ENCODE measurements at regions not wholly inside any gene's neighbourhood (a gene's known extent, or its start where the extent isn't known, plus 50 kb on each side); places are given as distances from the start of the nearest gene placed in this dataset.

DNA sequence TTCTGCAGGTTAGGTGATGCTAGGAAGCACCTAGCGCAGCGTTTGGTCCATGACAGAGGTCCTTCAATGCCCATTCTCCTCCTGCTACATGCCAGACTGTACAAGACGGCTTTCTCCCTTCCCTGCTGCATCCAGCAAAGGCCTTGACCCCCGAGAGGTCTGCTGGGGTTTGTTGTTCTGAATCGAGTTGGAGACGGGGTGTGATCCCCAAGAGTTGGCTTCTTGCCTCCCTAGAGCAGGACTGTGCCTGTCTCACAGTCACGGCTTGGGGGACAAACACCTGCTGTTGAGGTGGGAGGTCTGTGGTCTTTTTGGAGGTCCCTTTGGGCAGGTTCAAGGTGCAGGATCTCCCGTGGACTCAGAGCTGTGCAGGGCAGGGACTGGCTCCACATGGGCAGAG is 352.3 kb upstream of the B3GAT1 start:
- H3K27me3 Mint-ChIP-seq (ENCODE audit: low read depth): peaks cover 23% of the 10 kb centered on the region
- H3K4me1 Mint-ChIP-seq: no peaks in the 10 kb centered on the region
- H3K36me3 Mint-ChIP-seq (ENCODE audit: low read depth): no peaks in the 10 kb centered on the region
- H3K4me3 Mint-ChIP-seq: no peak overlapping the region
- TF ChIP-seq, protein P1, sequence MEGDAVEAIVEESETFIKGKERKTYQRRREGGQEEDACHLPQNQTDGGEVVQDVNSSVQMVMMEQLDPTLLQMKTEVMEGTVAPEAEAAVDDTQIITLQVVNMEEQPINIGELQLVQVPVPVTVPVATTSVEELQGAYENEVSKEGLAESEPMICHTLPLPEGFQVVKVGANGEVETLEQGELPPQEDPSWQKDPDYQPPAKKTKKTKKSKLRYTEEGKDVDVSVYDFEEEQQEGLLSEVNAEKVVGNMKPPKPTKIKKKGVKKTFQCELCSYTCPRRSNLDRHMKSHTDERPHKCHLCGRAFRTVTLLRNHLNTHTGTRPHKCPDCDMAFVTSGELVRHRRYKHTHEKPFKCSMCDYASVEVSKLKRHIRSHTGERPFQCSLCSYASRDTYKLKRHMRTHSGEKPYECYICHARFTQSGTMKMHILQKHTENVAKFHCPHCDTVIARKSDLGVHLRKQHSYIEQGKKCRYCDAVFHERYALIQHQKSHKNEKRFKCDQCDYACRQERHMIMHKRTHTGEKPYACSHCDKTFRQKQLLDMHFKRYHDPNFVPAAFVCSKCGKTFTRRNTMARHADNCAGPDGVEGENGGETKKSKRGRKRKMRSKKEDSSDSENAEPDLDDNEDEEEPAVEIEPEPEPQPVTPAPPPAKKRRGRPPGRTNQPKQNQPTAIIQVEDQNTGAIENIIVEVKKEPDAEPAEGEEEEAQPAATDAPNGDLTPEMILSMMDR (IDR thresholded peaks at IDR 0.05; ENCODE audit: unreplicated experiment in 3 of 3): no peak
- H3K27ac Mint-ChIP-seq: no peak overlapping the region
- H3K9me3 Mint-ChIP-seq: peaks cover 13% of the 10 kb centered on the region

DNA sequence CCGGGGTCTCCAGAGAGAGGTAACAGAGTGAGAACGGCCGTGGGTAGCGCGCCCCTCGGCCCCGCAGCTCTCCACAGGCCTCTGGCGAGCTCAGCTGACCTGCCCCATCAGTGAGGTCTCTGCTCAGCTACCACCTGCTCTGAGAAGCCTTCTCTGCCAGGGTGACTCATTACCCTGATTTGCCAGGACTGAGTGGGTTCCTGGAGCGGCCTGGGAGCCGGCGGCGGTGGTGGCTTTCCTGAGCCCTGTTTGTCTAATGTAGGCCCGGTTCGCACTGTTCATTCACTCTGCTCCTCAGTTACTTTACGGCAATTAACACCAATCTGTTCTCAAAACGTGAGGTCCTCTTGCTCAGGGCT is 351.0 kb upstream of the B3GAT1 start:
- no peaks in the 10 kb centered on the region for H3K36me3 Mint-ChIP-seq (ENCODE audit: low read depth)

DNA sequence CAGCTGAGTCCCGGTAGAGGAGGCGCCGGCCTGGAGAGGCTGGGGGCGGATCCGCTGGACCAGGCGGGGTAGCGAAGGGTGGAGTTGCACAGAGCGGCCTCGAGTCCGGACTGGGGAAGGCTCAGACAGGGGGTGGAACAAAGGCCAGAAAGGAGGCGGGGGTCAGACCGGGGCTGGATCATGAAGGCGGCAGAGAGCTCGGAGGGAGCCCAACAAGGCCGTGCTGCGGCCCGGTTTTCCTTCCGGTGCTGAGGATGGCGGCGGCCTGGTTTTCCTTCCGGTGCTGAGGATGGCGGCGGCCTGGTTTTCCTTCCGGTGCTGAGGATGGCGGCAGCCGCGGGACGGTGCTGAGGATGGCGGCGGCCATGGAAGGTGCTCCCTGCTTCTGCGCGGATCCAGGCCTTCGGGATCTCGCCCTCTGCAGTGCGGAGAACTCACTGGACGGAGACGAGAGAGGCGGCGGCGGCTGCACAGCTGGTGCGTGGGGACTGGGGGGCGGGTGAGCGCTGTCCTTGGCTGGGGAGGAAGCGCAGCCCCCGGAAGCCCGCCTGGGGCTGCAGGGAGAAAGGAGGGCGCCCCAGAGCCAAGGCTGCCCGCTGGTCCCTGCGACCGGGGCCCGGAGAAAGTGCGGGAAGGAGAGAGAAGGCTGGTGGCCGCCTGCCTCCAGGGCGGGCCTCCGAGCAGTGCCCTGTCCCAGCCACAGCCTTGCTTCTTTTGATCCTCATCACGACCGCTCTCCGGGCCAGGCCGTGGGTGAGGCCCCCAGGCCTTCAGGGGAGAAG is 350.4 kb upstream of the B3GAT1 start:
- H3K4me1 Mint-ChIP-seq: no peaks in the 10 kb centered on the region
- TF ChIP-seq, protein P1 (IDR thresholded peaks at IDR 0.05; ENCODE audit: unreplicated experiment in 3 of 3): no peak
- H3K4me3 Mint-ChIP-seq: no peak overlapping the region
- H3K27me3 Mint-ChIP-seq (ENCODE audit: low read depth): peaks cover 32% of the 10 kb centered on the region
- no peaks in the 10 kb centered on the region for H3K36me3 Mint-ChIP-seq (ENCODE audit: low read depth)
- peaks cover 5% of the 10 kb centered on the region for H3K9me3 Mint-ChIP-seq
- H3K27ac Mint-ChIP-seq: no peak overlapping the region

More for the DNA sequence above, 351.0 kb upstream of the B3GAT1 start:
- H3K4me1 Mint-ChIP-seq: no peaks in the 10 kb centered on the region
- TF ChIP-seq, protein P1 (IDR thresholded peaks at IDR 0.05; ENCODE audit: unreplicated experiment in 3 of 3): no peak
- no peak overlapping the region for H3K4me3 Mint-ChIP-seq
- H3K9me3 Mint-ChIP-seq: peaks cover 5% of the 10 kb centered on the region
- H3K27me3 Mint-ChIP-seq (ENCODE audit: low read depth): peaks cover 31% of the 10 kb centered on the region
- no peak overlapping the region for H3K27ac Mint-ChIP-seq

DNA sequence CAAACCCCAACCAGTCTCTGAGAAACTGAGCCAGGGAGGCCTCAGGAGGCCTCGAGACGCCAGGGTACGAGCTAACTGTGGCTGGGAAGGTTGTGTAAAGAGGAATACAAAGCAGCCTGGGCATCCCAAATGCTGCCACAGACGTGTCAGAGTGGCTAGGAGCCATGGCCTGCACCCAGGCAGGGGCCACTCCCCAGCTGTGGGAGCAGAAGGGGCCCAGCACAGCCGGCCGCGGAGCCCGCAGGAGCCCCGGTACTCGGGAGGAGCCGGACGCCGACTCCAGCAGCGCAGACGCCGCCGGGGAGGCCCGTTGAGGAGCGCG is 349.8 kb upstream of the B3GAT1 start:
- H3K27ac Mint-ChIP-seq: no peak overlapping the region
- H3K4me3 Mint-ChIP-seq: no peak overlapping the region
- TF ChIP-seq, protein P1 (IDR thresholded peaks at IDR 0.05; ENCODE audit: unreplicated experiment in 3 of 3): no peak
- H3K27me3 Mint-ChIP-seq (ENCODE audit: low read depth): peaks cover 38% of the 10 kb centered on the region
- no peaks in the 10 kb centered on the region for H3K4me1 Mint-ChIP-seq
- peaks cover 2% of the 10 kb centered on the region for H3K9me3 Mint-ChIP-seq
- no peaks in the 10 kb centered on the region for H3K36me3 Mint-ChIP-seq (ENCODE audit: low read depth)

DNA sequence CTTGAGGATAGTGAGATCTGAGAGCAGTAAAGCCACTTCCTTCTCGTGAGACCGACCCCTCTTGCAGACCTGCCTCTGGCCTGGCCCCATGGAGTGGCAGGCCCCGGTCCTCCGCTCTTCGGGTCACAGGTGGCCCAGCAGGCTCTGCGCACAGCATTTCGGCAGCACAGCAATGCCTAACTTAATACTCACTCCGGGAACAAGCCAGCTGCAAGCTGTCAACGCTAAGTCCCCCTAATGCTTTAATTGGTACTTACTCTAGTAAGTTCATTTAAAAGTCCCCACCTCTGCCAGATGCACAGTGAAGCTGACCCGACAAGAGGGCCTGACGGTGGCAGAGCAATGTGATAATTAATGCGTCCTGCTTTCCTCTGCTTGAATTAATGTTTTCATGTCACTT is 349.3 kb upstream of the B3GAT1 start:
- Mint-ChIP-seq H3K4me3 (no peak overlapping the region), H3K4me1 (no peaks in the 10 kb centered on the region), H3K36me3 (ENCODE audit: low read depth) (no peaks in the 10 kb centered on the region), H3K27me3 (ENCODE audit: low read depth) (peaks cover 43% of the 10 kb centered on the region), H3K27ac (no peak overlapping the region), H3K9me3 (no peaks in the 10 kb centered on the region)
- TF ChIP-seq, protein P1 (IDR thresholded peaks at IDR 0.05; ENCODE audit: unreplicated experiment in 3 of 3): no peak

DNA sequence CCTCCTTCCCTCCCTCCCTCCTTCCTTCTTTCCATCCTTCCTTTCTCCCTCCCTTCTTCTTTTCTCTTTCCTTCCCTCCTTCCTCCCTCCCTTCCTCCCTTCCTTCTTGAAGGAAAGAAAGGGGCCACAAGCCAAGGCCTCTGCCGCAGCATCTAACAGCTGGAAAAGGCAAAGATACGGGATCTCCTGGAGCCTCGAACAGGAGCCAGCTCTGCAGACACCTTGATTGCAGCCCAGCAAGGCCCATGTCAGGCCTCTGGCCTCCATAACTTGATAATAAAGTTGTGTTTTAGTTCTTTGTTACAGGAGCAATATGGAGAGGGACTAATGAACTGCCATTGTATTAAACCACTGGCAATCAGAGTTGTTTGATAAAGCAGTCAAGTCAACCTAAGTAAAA is 348.9 kb upstream of the B3GAT1 start:
- TF ChIP-seq, protein P1 (IDR thresholded peaks at IDR 0.05; ENCODE audit: unreplicated experiment in 3 of 3): no peak
- H3K4me1 Mint-ChIP-seq: no peaks in the 10 kb centered on the region

More for the DNA sequence above, 348.9 kb upstream of the B3GAT1 start:
- H3K27ac Mint-ChIP-seq: no peak overlapping the region
- no peak overlapping the region for H3K4me3 Mint-ChIP-seq
- peaks cover 45% of the 10 kb centered on the region for H3K27me3 Mint-ChIP-seq (ENCODE audit: low read depth)
- no peaks in the 10 kb centered on the region for H3K36me3 Mint-ChIP-seq (ENCODE audit: low read depth)
- no peaks in the 10 kb centered on the region for H3K9me3 Mint-ChIP-seq

All from nephron (organoid).